Liver (tissue), 3 donors: ENCODE measurements at regions not wholly inside any gene's neighbourhood (a gene's known extent, or its start where the extent isn't known, plus 50 kb on each side); places are given as distances from the start of the nearest gene placed in this dataset.

Source experiments
- EGR1 ChIP-seq, 2 donors: IDR thresholded peaks; 2 replicates each; pipeline ENCODE4 v1.6.1; 2016 to 2018; ENCODE audit warnings: antibody characterized with exemption in 2 of 2, low read depth in 2 of 2
- HNF4G ChIP-seq: IDR thresholded peaks from 2 replicates; pipeline ENCODE4 v1.6.1; 2016; ENCODE audit warnings: antibody characterized with exemption
- JUND ChIP-seq, 2 donors: IDR thresholded peaks; 2 replicates each; pipeline ENCODE4 v1.6.1; 2016; ENCODE audit warnings: antibody characterized with exemption in 2 of 2
- RAD21 ChIP-seq, 2 donors: IDR thresholded peaks; 2 replicates each; pipeline ENCODE4 v1.6.1; 2016; ENCODE audit warnings: antibody characterized with exemption in 2 of 2, mild to moderate bottlenecking in 2 of 2
- TAF1 ChIP-seq: conservative IDR thresholded peaks from 2 replicates; pipeline ENCODE4 v1.6.1; 2016; ENCODE audit warnings: antibody characterized with exemption, mild to moderate bottlenecking
- YY1 ChIP-seq: IDR thresholded peaks from 2 replicates; pipeline ENCODE4 v1.6.1; 2016; ENCODE audit warnings: antibody characterized with exemption, mild to moderate bottlenecking
- TF ChIP-seq, protein P1 (sequence below): fragments of 150-350 bp; IDR thresholded peaks from 2 replicates; pipeline ENCODE4 v1.5.1; 2017; ENCODE audit warnings: improper control_type of control experiment, low read depth, low read length; ENCODE audit not compliant: missing input control
- TF ChIP-seq, protein P2 (sequence below): IDR thresholded peaks from 2 replicates; pipeline ENCODE4 v1.6.1; 2016; ENCODE audit warnings: antibody characterized with exemption, mild to moderate bottlenecking
- donor health status: healthy.
- donor health status: healthy.

DNA sequence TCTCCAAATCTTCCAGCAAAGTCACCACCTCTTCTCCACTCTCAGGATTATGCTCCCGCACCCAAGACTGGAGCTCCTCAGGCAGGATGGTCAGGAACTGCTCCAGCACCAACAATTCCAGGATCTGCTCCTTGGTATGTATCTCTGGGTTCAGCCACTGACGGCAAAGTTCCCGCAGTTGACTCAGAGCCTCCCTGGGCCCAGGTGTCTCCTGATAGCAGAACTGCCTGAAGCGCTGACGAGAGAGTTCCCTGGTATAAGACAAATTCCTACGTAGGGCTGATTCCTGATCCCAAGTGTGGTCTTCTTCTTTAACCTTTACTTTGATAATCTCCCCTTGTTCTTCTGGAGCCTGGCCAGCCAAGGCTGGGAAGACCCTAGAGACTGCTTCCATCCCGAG is 60.6 kb downstream of the GPX5 start:
- TF ChIP-seq, protein P1, sequence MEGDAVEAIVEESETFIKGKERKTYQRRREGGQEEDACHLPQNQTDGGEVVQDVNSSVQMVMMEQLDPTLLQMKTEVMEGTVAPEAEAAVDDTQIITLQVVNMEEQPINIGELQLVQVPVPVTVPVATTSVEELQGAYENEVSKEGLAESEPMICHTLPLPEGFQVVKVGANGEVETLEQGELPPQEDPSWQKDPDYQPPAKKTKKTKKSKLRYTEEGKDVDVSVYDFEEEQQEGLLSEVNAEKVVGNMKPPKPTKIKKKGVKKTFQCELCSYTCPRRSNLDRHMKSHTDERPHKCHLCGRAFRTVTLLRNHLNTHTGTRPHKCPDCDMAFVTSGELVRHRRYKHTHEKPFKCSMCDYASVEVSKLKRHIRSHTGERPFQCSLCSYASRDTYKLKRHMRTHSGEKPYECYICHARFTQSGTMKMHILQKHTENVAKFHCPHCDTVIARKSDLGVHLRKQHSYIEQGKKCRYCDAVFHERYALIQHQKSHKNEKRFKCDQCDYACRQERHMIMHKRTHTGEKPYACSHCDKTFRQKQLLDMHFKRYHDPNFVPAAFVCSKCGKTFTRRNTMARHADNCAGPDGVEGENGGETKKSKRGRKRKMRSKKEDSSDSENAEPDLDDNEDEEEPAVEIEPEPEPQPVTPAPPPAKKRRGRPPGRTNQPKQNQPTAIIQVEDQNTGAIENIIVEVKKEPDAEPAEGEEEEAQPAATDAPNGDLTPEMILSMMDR = no peak
- TF ChIP-seq JUND (IDR thresholded peaks at IDR 0.05) = no peak
- TF ChIP-seq TAF1 = no peak
- no peak for TF ChIP-seq HNF4G
- no peak for TF ChIP-seq YY1
- TF ChIP-seq, protein P2, sequence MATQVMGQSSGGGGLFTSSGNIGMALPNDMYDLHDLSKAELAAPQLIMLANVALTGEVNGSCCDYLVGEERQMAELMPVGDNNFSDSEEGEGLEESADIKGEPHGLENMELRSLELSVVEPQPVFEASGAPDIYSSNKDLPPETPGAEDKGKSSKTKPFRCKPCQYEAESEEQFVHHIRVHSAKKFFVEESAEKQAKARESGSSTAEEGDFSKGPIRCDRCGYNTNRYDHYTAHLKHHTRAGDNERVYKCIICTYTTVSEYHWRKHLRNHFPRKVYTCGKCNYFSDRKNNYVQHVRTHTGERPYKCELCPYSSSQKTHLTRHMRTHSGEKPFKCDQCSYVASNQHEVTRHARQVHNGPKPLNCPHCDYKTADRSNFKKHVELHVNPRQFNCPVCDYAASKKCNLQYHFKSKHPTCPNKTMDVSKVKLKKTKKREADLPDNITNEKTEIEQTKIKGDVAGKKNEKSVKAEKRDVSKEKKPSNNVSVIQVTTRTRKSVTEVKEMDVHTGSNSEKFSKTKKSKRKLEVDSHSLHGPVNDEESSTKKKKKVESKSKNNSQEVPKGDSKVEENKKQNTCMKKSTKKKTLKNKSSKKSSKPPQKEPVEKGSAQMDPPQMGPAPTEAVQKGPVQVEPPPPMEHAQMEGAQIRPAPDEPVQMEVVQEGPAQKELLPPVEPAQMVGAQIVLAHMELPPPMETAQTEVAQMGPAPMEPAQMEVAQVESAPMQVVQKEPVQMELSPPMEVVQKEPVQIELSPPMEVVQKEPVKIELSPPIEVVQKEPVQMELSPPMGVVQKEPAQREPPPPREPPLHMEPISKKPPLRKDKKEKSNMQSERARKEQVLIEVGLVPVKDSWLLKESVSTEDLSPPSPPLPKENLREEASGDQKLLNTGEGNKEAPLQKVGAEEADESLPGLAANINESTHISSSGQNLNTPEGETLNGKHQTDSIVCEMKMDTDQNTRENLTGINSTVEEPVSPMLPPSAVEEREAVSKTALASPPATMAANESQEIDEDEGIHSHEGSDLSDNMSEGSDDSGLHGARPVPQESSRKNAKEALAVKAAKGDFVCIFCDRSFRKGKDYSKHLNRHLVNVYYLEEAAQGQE = no peak
- TF ChIP-seq EGR1 (IDR thresholded peaks at IDR 0.05; ENCODE audit: low read depth in 2 of 2) = no peak
- TF ChIP-seq RAD21 (IDR thresholded peaks at IDR 0.05) = no peak
